HEK293 (cell line): ENCODE measurements at regions not wholly inside any gene's neighbourhood (a gene's known extent, or its start where the extent isn't known, plus 50 kb on each side); places are given as distances from the start of the nearest gene placed in this dataset.

ENCODE experiments used
- CTCF ChIA-PET: fragments of 350-600 bp; formaldehyde crosslinking; extraction: SDS; loops from one replicate; lab custom pipeline; 2021; ENCODE audit warnings: antibody characterized with exemption; lab: Yijun Ruan, JAX
- POLR2A ChIA-PET: fragments of 300-600 bp; formaldehyde crosslinking; extraction: SDS; loops from one replicate; lab custom pipeline; 2020; ENCODE audit warnings: antibody characterized with exemption, inconsistent platforms; lab: Yijun Ruan, JAX
- H3K27ac ChIP-seq: fragments of 200-500 bp; sonication (Bioruptor generic); 2 replicates; pipeline ENCODE4 v1.5.1; 2014; ENCODE audit warnings: low read depth, low read length, control low read depth, inconsistent platforms; ENCODE audit errors: extremely low read depth
- H3K36me3 ChIP-seq, 2 experiments: fragments of 200-500 bp in 1 of 2; sonication (Bioruptor generic) in 1 of 2; 1 replicate in 1 of 2; 2 replicates in 1 of 2; pipeline ENCODE4 v1.5.1; 2014 to 2017; ENCODE audit warnings: inconsistent platforms in 2 of 2, low read length in 2 of 2; ENCODE audit not compliant: control insufficient read depth in 2 of 2, insufficient read depth in 1 of 2
- H3K4me1 ChIP-seq: fragments of 200-500 bp; sonication (Bioruptor generic); 2 replicates; pipeline ENCODE4 v1.5.1; 2014; ENCODE audit warnings: mild to moderate bottlenecking, low read length, inconsistent platforms; ENCODE audit not compliant: control insufficient read depth, insufficient read depth
- H3K4me3 ChIP-seq: 2 replicates; pipeline ENCODE4 v1.5.1; 2011; ENCODE audit warnings: low read depth, mild to moderate bottlenecking, control low read depth, low read length, moderate library complexity
- H3K9me3 ChIP-seq: fragments of 200-500 bp; sonication (Bioruptor generic); 2 replicates; pipeline ENCODE4 v1.5.1; 2014; ENCODE audit warnings: low read depth, low read length, inconsistent platforms; ENCODE audit not compliant: control insufficient read depth, insufficient read depth
- HOXC10 ChIP-seq: sonication (generic); formaldehyde crosslinking; IDR thresholded peaks from 2 replicates; pipeline ENCODE4 v1.8.1; 2023; ENCODE audit warnings: mild to moderate bottlenecking, missing genetic modification reagents
- KLF8 ChIP-seq: fragments of 450-650 bp; formaldehyde crosslinking; IDR thresholded peaks from 2 replicates; pipeline ENCODE4 v1.5.1; 2016; ENCODE audit warnings: missing biosample characterization, missing genetic modification characterization
- PRDM2 ChIP-seq: fragments of 450-650 bp; formaldehyde crosslinking; IDR thresholded peaks from 2 replicates; pipeline ENCODE4 v1.5.1; 2016; ENCODE audit warnings: missing biosample characterization, missing genetic modification characterization, borderline replicate concordance
- SP7 ChIP-seq: fragments of 450-650 bp; formaldehyde crosslinking; IDR thresholded peaks from 2 replicates; pipeline ENCODE4 v1.5.1; 2016; ENCODE audit warnings: missing biosample characterization, missing genetic modification characterization
- TSHZ1 ChIP-seq: fragments of 450-650 bp; formaldehyde crosslinking; IDR thresholded peaks from 2 replicates; pipeline ENCODE4 v1.5.1; 2016; ENCODE audit warnings: missing biosample characterization, missing genetic modification characterization, borderline replicate concordance
- ZBTB10 ChIP-seq: fragments of 450-650 bp; formaldehyde crosslinking; IDR thresholded peaks from 2 replicates; pipeline ENCODE4 v1.5.1; 2016; ENCODE audit warnings: missing biosample characterization, missing genetic modification characterization
- ZBTB44 ChIP-seq: fragments of 450-650 bp; IDR thresholded peaks from 2 replicates; pipeline ENCODE4 v1.5.1; 2018; ENCODE audit warnings: missing biosample characterization, mild to moderate bottlenecking, missing genetic modification characterization
- ZNF292 ChIP-seq: fragments of 450-650 bp; formaldehyde crosslinking; IDR thresholded peaks from 2 replicates; pipeline ENCODE4 v1.5.1; 2016; ENCODE audit warnings: low read depth, missing biosample characterization, missing genetic modification characterization, borderline replicate concordance
- ZNF324 ChIP-seq: fragments of 450-650 bp; formaldehyde crosslinking; IDR thresholded peaks from 2 replicates; pipeline ENCODE4 v1.5.1; 2016; ENCODE audit warnings: missing biosample characterization, missing genetic modification characterization
- ZNF473 ChIP-seq: fragments of 450-650 bp; formaldehyde crosslinking; IDR thresholded peaks from 2 replicates; pipeline ENCODE4 v1.5.1; 2017; ENCODE audit warnings: missing biosample characterization, missing genetic modification characterization
- ZNF596 ChIP-seq: fragments of 450-650 bp; IDR thresholded peaks from 2 replicates; pipeline ENCODE4 v1.5.0; 2018; ENCODE audit warnings: missing biosample characterization, mild to moderate bottlenecking, missing genetic modification characterization, moderate library complexity
- ZNF621 ChIP-seq: fragments of 450-650 bp; formaldehyde crosslinking; IDR thresholded peaks from 2 replicates; pipeline ENCODE4 v1.5.1; 2017; ENCODE audit warnings: missing biosample characterization, missing genetic modification characterization
- ZNF701 ChIP-seq: fragments of 450-650 bp; formaldehyde crosslinking; IDR thresholded peaks from 2 replicates; pipeline ENCODE4 v1.5.1; 2016; ENCODE audit warnings: missing biosample characterization, missing genetic modification characterization
- ZNF777 ChIP-seq: fragments of 450-650 bp; formaldehyde crosslinking; IDR thresholded peaks from 2 replicates; pipeline ENCODE4 v1.5.1; 2017; ENCODE audit warnings: missing biosample characterization, missing genetic modification characterization, borderline replicate concordance
- ZNF785 ChIP-seq: fragments of 450-650 bp; formaldehyde crosslinking; IDR thresholded peaks from 2 replicates; pipeline ENCODE4 v1.5.1; 2016; ENCODE audit warnings: missing biosample characterization, missing genetic modification characterization
- ZNF843 ChIP-seq: fragments of 450-650 bp; formaldehyde crosslinking; IDR thresholded peaks from 2 replicates; pipeline ENCODE4 v1.5.1; 2016; ENCODE audit warnings: missing biosample characterization, missing genetic modification characterization
- ZSCAN4 ChIP-seq: fragments of 450-650 bp; formaldehyde crosslinking; IDR thresholded peaks from 2 replicates; pipeline ENCODE4 v1.5.1; 2017; ENCODE audit warnings: missing biosample characterization, missing genetic modification characterization

GRCh38 chr12:103178366-103179080, 221.0 kb downstream of the ASCL1 start (continued):
- no peak for TF ChIP-seq ZBTB44
- no peak for TF ChIP-seq KLF8 (tag by site-specific recombination)
- no peak for TF ChIP-seq ZBTB10

GRCh38 chr12:103181366-103182152, 224.1 kb downstream of the ASCL1 start:
- ChIA-PET CTCF (no interaction called here), POLR2A (no interaction called here)
- no peak overlapping the region for H3K4me3 ChIP-seq
- no peaks in the 10 kb centered on the region for H3K9me3 ChIP-seq
- TF ChIP-seq ZNF777 (tag by site-specific recombination) (no peak), ZNF324 (tag by site-specific recombination) (no peak), ZNF473 (tag by site-specific recombination) (no peak), ZSCAN4 (no peak), ZNF785 (no peak), ZNF621 (tag by site-specific recombination) (no peak), ZNF292 (no peak)
- TF ChIP-seq, all 188 proteins: peak for 0
- no peaks in the 10 kb centered on the region for H3K4me1 ChIP-seq
- H3K36me3 ChIP-seq: no peaks in the 10 kb centered on the region
- no peak overlapping the region for H3K27ac ChIP-seq

GRCh38 chr12:103182299-103182698, 224.8 kb downstream of the ASCL1 start:
- Histone ChIP-seq H3K36me3 (no peaks in the 10 kb centered on the region), H3K27ac (no peak overlapping the region), H3K9me3 (no peaks in the 10 kb centered on the region), H3K4me1 (no peaks in the 10 kb centered on the region), H3K4me3 (no peak overlapping the region)
- POLR2A ChIA-PET: no interaction called here
- CTCF ChIA-PET: no interaction called here
- no peak for TF ChIP-seq ZNF596 (tag by site-specific recombination)
- TF ChIP-seq PRDM2 (tag by site-specific recombination): no peak
- no peak for TF ChIP-seq ZNF843 (tag by site-specific recombination)
- no peak for TF ChIP-seq ZNF292
- no peak for TF ChIP-seq ZNF701
- TF ChIP-seq SP7 (tag by site-specific recombination): no peak
- no peak for TF ChIP-seq HOXC10
- TF ChIP-seq TSHZ1 (tag by site-specific recombination): no peak
